ENCODE measurements at regions not wholly inside any gene's neighbourhood (a gene's known extent, or its start where the extent isn't known, plus 50 kb on each side); places are given as distances from the start of the nearest gene placed in this dataset.

DNA sequence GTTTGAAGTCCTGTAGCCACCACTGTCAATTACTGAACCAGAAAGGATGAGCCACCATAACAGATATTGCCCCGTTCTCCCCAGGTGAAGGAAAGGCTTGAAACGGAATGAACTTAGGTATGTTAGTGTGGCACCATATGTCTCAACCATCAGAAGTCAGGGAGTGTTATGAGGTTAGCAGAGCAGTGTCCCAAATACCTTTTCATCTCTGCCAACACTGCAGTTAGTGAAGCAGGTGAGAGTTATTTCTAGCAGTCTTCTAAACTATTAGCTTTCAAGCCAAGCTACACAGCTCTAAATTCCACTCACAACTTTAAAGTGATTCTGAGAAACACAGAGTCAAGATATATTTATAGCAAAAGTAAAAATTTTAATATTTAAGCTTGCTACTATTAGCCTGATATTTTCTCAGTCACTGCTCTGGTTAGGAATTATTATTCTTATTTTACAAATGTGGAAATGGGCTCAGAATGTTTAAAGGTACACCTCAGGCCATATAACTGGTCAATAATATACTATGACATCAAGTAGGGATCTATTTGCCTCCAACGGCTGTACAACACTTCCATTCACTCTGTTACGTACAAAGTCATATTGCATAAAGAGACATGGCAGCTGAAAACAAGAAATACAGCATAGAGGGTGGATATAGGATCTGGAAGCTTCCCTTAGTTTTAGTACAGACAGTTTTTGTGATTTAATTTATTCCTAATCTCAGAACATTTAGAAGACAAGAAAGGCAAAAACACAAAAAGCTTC is 1527.1 kb upstream of the PRR20A start:
- TF ChIP-seq POLR2A (IDR thresholded peaks at IDR 0.05; ENCODE audit: low read depth, low read length) (no peak), POLR2AphosphoS5 (IDR thresholded peaks at IDR 0.05; ENCODE audit: low read depth, low read length) (no peak), TAF1 (IDR thresholded peaks at IDR 0.05; ENCODE audit: low read depth, low read length) (no peak), SPI1 (IDR thresholded peaks at IDR 0.05; ENCODE audit: low read depth, low read length) (no peak), POU2F2 (IDR thresholded peaks at IDR 0.05; ENCODE audit: low read depth, low read length) (no peak)
